Middle frontal gyrus (tissue), 1 donor: ENCODE measurements at regions not wholly inside any gene's neighbourhood (a gene's known extent, or its start where the extent isn't known, plus 50 kb on each side); places are given as distances from the start of the nearest gene placed in this dataset.
"Not testable (repeated sequence)": the region's sequence is repeated elsewhere in the genome, so short reads cannot be mapped to it uniquely, and the experiment has no call there.

Experiments
- DNase-seq: peaks from one replicate; pipeline ENCODE4 v3.0.0-alpha.2; 2015; ENCODE audit warnings: low spot score; ENCODE audit errors: extremely low spot score

DNA sequence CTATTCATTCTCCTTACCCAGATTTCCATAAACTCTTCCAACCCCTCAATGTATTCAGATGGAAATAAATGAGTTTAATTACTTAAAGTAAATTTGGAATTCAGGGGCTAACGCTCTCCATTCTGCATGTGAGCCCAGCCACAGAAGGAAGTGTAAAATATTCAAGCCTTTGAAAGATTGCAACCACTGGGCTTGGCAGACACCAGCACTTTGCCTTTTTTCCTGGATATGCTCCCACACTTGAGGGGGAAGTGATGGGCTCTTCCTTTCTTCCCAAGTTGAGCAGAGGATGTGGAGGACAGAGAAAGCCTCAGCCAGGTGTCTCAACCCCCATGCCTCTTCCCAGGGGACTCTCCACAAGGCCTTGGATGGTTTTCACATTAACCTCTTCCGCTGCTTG, 825.1 kb upstream of the EEF2KMT start:
- no peak for DNase-seq

- DNase-seq, result no peak
Measured at GRCh38 chr16:5918567-5919130, 821.1 kb upstream of the EEF2KMT start.

- no peak for DNase-seq
Measured at GRCh38 chr16:5917436-5918195, 820.0 kb upstream of the EEF2KMT start.

DNA sequence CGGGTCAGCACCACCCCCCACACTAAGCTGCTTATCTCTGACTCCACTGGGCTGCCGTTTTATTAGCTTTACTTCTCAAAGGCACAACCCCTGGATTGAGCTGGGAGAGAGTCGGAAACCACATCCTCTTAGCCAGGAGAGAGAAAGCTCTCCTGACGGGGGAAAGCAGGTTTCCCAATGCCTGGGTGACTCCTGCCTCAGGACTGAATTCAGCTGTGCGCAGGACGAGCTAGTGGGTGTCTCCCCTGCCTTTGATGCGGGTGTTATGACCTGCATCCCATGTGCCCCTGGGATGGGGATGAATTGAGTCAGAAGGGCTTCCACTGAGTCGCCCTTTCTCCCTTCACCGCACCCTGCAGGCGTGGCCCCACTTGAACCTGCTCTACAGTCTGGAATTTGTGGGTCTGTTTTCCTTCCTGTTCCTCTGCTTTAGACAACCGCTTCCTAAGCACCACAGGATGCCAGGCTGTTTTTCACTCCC, 819.2 kb upstream of the EEF2KMT start:
- no peak for DNase-seq

GRCh38 chr16:5911241-5911640, 813.6 kb upstream of the EEF2KMT start:
- DNase-seq, result no peak

DNA sequence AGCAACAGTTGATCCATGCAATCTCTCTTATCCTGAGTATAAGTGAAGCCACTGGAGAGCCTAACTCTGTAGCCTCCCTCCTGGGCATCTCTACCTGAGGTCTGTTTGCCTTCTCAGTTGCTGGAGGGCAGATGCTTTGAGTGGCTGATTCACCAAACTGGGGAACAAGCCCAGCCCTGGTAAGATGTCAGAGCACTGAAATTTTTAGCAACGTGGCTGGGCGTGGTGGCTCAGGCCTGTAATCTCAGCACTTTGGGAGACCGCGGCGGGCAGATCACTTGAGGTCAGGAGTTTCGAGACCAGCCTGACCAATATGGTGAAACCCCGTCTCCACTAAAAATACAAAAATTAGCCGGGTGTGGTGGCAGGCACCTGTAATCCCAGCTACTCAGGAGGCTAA, 812.0 kb upstream of the EEF2KMT start:
- DNase-seq, result not testable (repeated sequence)

DNA sequence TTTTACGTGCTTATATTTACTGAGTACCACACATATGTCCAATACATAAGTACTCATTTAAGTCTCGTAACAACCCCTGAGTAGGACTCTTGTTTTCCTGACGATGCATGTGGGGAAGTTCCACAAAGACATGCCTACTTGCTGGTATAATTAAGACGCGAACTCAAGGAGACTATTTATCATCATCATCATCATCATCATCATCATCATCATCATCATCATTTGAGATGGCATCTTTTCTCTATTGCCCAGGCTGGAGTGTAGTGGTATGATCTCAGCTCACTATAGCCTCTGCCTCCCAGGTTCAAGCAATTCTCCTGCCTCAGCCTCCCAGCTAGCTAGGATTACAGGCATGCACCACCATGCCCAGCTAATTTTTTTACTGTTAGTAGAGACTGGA, 809.9 kb upstream of the EEF2KMT start:
- no peak for DNase-seq

DNA sequence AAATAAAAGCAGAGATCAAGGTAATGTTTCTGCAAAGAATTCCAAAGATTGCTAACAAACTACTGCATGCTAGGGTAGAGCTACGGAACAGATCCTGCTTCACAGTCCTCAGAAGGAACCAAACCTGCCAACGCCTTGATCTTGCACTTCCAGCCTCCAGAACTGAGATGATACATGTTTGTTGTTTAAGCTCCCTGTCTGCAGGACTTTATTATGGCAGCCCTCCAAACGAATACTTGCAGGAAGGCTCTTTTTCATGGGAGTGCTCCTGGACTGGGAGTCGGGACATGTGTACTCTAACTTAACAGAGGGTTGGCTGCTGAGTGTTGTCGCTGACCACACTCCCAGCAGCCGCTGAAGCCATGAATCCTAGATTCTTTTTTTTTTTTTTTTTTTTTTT, 808.8 kb upstream of the EEF2KMT start:
- no peak for DNase-seq

DNA sequence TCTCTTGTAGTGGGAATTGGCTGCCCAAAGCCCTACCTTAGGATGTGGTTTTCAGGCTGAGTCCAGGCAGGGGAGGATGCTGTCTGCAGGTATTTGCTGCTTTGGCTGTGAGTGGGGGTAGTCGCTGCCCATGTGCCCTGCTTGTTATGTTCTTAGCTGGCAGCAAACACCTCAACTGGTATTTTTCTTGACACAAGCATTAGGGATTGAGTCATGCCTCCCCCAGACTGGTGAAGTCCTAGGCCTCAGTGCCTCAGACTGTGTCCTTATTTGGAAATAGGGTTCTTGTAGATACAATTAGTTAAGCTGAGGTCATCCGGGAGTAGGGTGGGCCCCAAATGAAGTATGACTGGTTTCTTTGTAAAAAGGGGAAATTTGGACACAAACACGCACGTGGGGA, 808.3 kb upstream of the EEF2KMT start:
- no peak for DNase-seq

- DNase-seq, result no peak
Measured at GRCh38 chr16:5903832-5904231, 806.2 kb upstream of the EEF2KMT start.

DNA sequence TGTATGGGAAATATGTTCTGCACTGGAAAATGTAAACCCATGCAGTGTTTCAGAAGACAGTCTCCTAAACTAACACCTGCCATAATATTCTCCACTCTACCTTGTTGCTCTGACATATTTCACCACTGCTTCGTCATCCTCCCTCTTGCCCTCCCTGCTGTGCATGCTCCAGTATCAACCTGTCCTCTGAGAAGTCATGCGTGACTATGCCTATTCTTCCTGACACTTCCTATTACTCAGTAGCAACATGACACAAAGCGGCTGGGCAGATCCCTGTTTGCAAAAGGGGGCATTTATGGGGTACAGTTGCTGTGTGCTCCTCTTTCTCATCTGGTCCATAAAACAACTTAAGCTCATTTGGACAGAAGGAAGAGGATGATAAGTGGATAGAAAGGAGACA, 805.6 kb upstream of the EEF2KMT start:
- DNase-seq, result no peak

- DNase-seq, result no peak
Measured at GRCh38 chr16:5900046-5900445, 802.5 kb upstream of the EEF2KMT start.

- DNase-seq, result no peak
Measured at GRCh38 chr16:5895976-5896375, 798.4 kb upstream of the EEF2KMT start.

GRCh38 chr16:5895137-5895536, 797.5 kb upstream of the EEF2KMT start:
- no peak for DNase-seq

DNA sequence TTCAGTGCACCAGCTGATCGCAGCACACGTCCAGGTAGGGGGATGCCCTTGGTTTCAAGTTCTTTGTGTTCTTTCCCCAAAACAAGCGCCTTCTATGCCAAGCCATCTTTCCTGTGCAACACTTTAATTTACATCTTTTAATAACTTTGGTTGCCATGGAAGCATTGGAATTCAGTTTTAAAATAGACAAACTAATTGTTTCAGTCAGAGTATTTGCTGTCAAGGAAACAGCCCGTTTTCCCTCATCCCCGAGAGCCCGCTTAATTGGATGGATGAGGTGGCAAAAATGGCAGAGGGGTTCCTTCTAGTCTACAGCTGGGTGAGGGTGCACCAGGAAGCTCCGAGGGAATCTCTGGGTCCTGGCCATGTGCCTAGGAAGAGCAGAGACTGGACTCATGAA, 793.7 kb upstream of the EEF2KMT start:
- no peak for DNase-seq

- no peak for DNase-seq
Measured at GRCh38 chr16:5885521-5885920, 787.9 kb upstream of the EEF2KMT start.

- no peak for DNase-seq
Measured at GRCh38 chr16:5884996-5885395, 787.4 kb upstream of the EEF2KMT start.

- DNase-seq, result no peak
Measured at GRCh38 chr16:5884339-5884738, 786.7 kb upstream of the EEF2KMT start.

DNA sequence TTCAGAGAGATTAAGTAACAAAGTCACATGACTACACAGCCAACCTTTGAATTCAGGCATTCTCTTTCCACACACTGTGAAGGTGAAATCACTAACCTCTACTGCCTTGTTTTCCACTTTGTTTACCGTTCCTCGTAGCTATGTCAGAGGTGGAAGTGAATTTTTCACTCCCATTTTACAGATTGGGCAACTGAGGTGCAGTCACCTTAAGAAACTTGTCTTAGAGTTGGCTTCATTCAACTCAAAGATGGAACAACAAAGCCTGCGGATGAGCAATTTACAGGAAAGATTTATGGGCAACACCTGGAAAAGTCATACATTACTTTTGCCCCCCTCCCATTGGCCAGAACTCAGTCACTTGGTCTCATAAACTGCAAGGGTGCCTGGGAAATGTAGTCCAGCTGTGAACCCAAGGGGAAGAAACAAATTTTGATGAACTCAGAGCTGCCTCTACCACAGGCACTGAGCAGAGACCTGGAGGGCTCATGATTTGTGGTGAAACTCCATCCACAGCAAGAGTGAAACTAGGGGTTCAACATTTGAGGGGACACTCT, 784.6 kb upstream of the EEF2KMT start:
- DNase-seq, result no peak

DNA sequence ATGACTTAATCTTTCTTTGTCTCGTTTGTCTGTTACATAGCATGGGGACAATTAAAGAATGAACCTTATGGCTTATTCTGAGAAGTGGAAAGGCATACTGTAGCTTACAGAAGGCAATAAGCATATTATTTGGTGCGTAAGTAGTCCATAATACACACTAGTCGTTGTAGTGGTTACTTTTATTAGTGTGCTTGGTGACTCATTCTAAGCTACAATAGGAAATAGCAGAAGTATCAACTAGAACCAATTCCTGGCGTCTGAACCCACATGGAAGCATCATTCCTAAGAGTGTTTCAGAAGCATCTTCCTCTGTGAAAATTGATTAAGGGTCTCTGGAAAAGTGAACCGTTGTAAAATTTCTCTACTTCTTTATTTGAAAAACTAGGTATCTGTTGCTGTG, 777.8 kb upstream of the EEF2KMT start:
- no peak for DNase-seq

- DNase-seq, result no peak
Measured at GRCh38 chr16:5874899-5875298, 777.3 kb upstream of the EEF2KMT start.

DNA sequence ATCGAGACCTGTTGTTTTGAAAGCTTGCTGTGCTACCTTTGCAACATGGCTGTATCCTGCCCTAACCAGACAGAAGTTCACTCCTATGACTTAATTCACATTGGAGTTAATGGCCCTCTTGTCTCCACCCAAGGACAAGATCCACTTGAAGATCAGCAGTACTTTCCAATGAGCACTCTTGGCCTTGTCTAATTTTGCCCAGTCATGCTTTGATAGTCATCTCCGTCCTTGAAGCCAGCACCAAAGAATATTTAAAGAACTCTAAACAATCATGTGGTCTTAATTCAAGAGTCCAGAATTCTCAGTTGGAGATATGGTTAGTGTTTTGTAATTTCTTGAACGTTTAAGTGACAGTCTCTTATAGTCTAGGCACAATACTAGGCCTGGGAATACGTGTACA, 775.6 kb upstream of the EEF2KMT start:
- no peak for DNase-seq
